OCI-LY3 (cell line): ENCODE measurements at regions not wholly inside any gene's neighbourhood (a gene's known extent, or its start where the extent isn't known, plus 50 kb on each side); places are given as distances from the start of the nearest gene placed in this dataset.

Source experiments
- CTCF ChIP-seq: fragments of 200-600, 300-600 bp; sonication (generic); IDR thresholded peaks from 2 replicates; pipeline ENCODE4 v1.5.1; 2014; ENCODE audit warnings: antibody characterized with exemption, low read length, low read depth
- EZH2phosphoT487 ChIP-seq: fragments of 200-600 bp; shearing (Covaris generic); IDR thresholded peaks from 2 replicates; pipeline ENCODE4 v1.6.1; 2018; ENCODE audit warnings: antibody characterized with exemption, mixed run types, low read depth

- TF ChIP-seq CTCF (no peak), EZH2phosphoT487 (no peak)
Measured at GRCh38 chr20:22004946-22005345, 299.5 kb downstream of the PAX1 start.
